T-helper 1 cell treated with Interleukin-12 subunit alpha and Interleukin-12 subunit beta and Interleukin-4 antibody, amounts not matched to agents 30 μg/mL and 1 μg/mL, for 36 hours (primary cell): ENCODE measurements at regions not wholly inside any gene's neighbourhood (a gene's known extent, or its start where the extent isn't known, plus 50 kb on each side); places are given as distances from the start of the nearest gene placed in this dataset.

Experiments used
- H3K27ac Mint-ChIP-seq: one replicate; pipeline ENCODE4 v1.8.0; 2021; ENCODE audit warnings: mild to moderate bottlenecking, mixed read lengths
- H3K27me3 Mint-ChIP-seq: one replicate; pipeline ENCODE4 v1.8.0; 2021; ENCODE audit warnings: low read depth, mixed read lengths
- H3K36me3 Mint-ChIP-seq: one replicate; pipeline ENCODE4 v1.8.0; 2021; ENCODE audit warnings: low read depth, mixed read lengths
- H3K4me1 Mint-ChIP-seq: one replicate; pipeline ENCODE4 v1.8.0; 2021; ENCODE audit warnings: low read depth, mixed read lengths
- H3K4me3 Mint-ChIP-seq: one replicate; pipeline ENCODE4 v1.8.0; 2021; ENCODE audit warnings: mild to moderate bottlenecking, moderate library complexity, mixed read lengths
- H3K9me3 Mint-ChIP-seq: one replicate; pipeline ENCODE4 v1.8.0; 2021; ENCODE audit warnings: mixed read lengths

GRCh38 chr4:176383273-176384077 lies 63.7 kb downstream of the SPCS3 start:
- H3K36me3 Mint-ChIP-seq, result no peaks in the 10 kb centered on the region
- H3K4me1 Mint-ChIP-seq, result peaks cover 2% of the 10 kb centered on the region
- no peak overlapping the region for H3K27ac Mint-ChIP-seq
- H3K4me3 Mint-ChIP-seq, result no peak overlapping the region
- H3K27me3 Mint-ChIP-seq, result no peaks in the 10 kb centered on the region
- H3K9me3 Mint-ChIP-seq, result no peaks in the 10 kb centered on the region

DNA sequence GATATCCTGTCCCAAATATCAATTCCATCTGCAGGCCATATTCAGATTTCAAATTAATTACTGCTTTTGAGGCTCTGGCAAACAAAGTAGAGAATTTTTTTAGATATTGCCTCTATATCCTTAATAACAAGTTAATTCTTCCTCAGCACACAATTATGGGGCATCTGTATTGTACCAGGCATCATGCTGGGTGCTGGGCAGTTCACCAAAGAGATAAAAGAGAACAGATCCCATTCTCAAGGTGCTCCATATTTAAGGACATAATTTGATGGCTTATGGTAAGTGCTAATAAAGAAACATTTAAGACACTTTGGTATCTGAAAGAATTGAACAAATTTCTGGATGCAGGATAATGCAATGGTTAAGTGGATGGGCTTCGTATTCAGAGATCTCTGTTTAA lies 65.8 kb downstream of the SPCS3 start:
- no peak overlapping the region for H3K4me3 Mint-ChIP-seq
- no peaks in the 10 kb centered on the region for H3K4me1 Mint-ChIP-seq
- H3K9me3 Mint-ChIP-seq, result no peaks in the 10 kb centered on the region
- no peaks in the 10 kb centered on the region for H3K36me3 Mint-ChIP-seq
- no peaks in the 10 kb centered on the region for H3K27me3 Mint-ChIP-seq
- no peak overlapping the region for H3K27ac Mint-ChIP-seq

DNA sequence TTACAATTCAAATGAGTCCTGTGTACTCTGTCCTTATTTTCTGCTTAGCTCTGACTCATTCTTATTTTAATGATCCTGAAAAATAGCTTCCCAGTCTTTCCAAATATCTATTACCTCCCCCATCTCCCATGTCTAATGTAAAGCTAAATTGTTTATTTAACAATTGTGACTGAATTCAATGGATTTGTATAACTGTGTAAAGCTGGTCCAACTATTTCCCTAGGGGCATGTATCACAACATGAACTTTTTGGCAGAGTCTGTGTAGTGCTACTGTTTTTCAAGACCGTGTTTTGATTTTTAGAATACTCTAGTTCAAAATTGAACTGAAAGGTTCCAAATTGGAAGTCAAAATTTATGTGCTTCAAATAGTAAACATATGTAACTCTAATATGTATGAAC lies 67.8 kb downstream of the SPCS3 start:
- Mint-ChIP-seq H3K27ac (no peak overlapping the region), H3K36me3 (no peaks in the 10 kb centered on the region), H3K4me1 (no peaks in the 10 kb centered on the region), H3K9me3 (no peaks in the 10 kb centered on the region), H3K27me3 (peaks cover 4% of the 10 kb centered on the region), H3K4me3 (no peak overlapping the region)

GRCh38 chr4:176393306-176394013 lies 73.7 kb downstream of the SPCS3 start:
- no peak overlapping the region for H3K4me3 Mint-ChIP-seq

DNA sequence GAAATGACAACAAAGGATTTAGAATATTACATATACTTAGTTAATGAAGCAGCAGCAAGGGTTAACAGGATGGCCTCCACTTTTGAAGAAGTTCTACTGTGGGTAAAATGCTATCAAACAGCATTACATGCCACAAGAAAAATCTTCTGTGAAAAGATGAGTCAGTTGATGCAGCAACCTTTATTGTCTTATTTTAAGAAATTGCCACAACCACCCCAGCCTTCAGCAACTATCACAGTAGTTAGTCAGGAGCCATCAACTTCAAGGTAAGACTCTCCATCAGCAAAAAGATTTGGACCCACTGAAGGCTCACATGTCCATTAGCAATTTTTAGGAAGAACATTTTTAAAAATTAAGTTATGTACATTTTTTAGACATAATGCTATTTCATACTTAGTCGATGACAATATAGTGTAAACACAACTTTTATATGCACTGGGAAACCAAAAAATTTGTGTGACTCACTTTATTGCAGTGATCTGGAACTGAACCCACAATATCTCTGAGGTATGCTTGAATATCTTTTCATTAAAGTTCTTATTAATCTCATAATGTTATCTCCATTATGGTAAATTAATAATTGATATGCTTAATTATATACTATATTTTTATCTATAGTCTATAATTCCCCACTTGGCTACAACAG lies 81.2 kb downstream of the SPCS3 start:
- H3K27me3 Mint-ChIP-seq, result no peaks in the 10 kb centered on the region

More at GRCh38 chr4:176393306-176394013, 73.7 kb downstream of the SPCS3 start:
- H3K9me3 Mint-ChIP-seq, result no peaks in the 10 kb centered on the region
- no peaks in the 10 kb centered on the region for H3K4me1 Mint-ChIP-seq
- peaks cover 4% of the 10 kb centered on the region for H3K27me3 Mint-ChIP-seq
- no peak overlapping the region for H3K27ac Mint-ChIP-seq
- H3K36me3 Mint-ChIP-seq, result no peaks in the 10 kb centered on the region

DNA sequence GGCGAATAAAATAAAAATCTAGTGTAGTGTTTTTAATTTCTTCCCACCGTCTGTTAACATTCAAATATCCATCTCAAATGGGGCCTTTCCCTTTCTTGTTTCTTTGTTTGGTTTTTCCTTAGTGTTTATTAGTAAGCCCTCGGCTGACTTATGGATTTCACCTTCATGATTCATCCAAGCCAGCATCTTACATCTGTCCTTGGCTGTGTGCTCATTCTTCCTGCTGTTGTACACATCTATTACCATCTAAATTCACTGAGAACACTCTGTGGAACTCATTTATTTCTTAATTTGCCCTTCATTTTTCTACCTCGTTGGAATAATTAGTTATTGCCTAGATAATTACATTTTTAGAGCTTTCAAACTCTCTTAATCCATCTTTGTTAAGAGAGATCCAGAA lies 84.9 kb downstream of the SPCS3 start:
- no peak overlapping the region for H3K4me3 Mint-ChIP-seq
- no peaks in the 10 kb centered on the region for H3K9me3 Mint-ChIP-seq
- no peak overlapping the region for H3K27ac Mint-ChIP-seq
- H3K36me3 Mint-ChIP-seq, result no peaks in the 10 kb centered on the region
- H3K27me3 Mint-ChIP-seq, result no peaks in the 10 kb centered on the region
- H3K4me1 Mint-ChIP-seq, result no peaks in the 10 kb centered on the region

More for the DNA sequence above, 81.2 kb downstream of the SPCS3 start:
- no peaks in the 10 kb centered on the region for H3K9me3 Mint-ChIP-seq
- H3K4me3 Mint-ChIP-seq, result no peak overlapping the region
- no peaks in the 10 kb centered on the region for H3K36me3 Mint-ChIP-seq
- no peak overlapping the region for H3K27ac Mint-ChIP-seq
- peaks cover 1% of the 10 kb centered on the region for H3K4me1 Mint-ChIP-seq

DNA sequence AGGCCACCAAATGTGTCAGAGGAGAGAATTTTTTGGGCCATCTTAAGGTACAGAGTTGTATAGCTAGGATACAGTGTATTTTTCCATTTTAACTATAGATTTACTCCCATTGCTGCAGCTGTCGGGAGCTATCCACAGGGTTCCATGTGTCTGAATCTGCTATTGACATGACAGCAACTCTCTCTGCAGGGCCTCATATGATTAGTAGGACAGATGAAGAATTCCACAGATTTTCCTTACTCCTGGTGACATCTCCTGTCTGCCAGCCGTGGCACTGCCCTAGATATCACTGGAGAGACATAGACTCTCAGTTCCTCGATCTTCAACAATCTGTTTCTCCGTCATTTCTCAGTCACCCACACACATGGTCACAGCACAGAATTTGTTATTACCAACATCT lies 86.5 kb downstream of the SPCS3 start:
- Mint-ChIP-seq H3K4me3 (no peak overlapping the region), H3K36me3 (no peaks in the 10 kb centered on the region), H3K4me1 (no peaks in the 10 kb centered on the region), H3K27ac (no peak overlapping the region), H3K9me3 (no peaks in the 10 kb centered on the region), H3K27me3 (no peaks in the 10 kb centered on the region)

- Mint-ChIP-seq H3K4me3 (no peak overlapping the region), H3K27ac (no peak overlapping the region), H3K36me3 (no peaks in the 10 kb centered on the region), H3K9me3 (no peaks in the 10 kb centered on the region), H3K27me3 (no peaks in the 10 kb centered on the region), H3K4me1 (no peaks in the 10 kb centered on the region)
Observed at GRCh38 chr4:176406736-176407135, 87.0 kb downstream of the SPCS3 start.

GRCh38 chr4:176409627-176410026 lies 89.9 kb downstream of the SPCS3 start:
- H3K36me3 Mint-ChIP-seq, result no peaks in the 10 kb centered on the region
- H3K27ac Mint-ChIP-seq, result no peak overlapping the region
- H3K27me3 Mint-ChIP-seq, result no peaks in the 10 kb centered on the region
- no peaks in the 10 kb centered on the region for H3K4me1 Mint-ChIP-seq
- no peak overlapping the region for H3K4me3 Mint-ChIP-seq
- H3K9me3 Mint-ChIP-seq, result no peaks in the 10 kb centered on the region

DNA sequence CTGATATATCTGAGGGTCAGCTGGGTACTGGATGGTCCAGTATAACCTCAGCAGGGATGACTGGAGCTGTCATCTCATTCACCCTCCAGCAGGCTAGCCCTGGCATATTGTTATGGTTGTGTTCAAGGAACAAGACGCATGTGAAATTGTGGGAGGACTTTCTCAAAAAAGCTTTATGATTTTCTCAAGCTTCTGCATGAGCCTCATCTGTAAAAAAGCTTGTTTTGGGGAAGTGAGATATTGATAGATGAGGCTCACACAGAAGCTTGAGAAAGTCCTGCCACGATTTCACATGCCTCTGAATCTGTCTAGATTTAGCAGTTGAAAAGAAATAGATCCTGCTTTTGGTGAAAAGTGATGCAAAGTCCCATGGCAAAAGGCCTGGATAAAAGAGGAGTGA lies 93.4 kb downstream of the SPCS3 start:
- Mint-ChIP-seq H3K4me1 (no peaks in the 10 kb centered on the region), H3K27ac (no peak overlapping the region), H3K27me3 (no peaks in the 10 kb centered on the region), H3K36me3 (no peaks in the 10 kb centered on the region), H3K9me3 (no peaks in the 10 kb centered on the region), H3K4me3 (no peak overlapping the region)

DNA sequence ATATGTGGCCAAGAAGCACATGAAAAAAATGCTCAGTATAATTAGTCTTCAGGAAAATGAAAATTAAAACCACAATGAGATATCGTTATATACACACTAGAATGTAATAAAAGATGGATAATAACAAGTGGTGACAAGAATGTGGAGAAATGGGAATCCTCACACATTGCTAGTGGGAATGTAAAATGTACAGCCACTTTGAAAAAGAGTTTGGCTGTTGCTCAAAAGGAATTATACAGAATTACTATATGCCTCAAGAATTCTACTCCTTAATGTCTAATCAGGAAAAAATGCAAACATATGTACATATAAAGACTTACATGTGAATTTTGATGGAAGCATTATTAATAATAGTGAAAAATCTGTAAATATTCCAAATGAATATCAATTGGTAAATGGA lies 102.2 kb downstream of the SPCS3 start:
- Mint-ChIP-seq H3K4me1 (no peaks in the 10 kb centered on the region), H3K4me3 (no peak overlapping the region), H3K27ac (no peak overlapping the region), H3K9me3 (no peaks in the 10 kb centered on the region), H3K27me3 (no peaks in the 10 kb centered on the region), H3K36me3 (no peaks in the 10 kb centered on the region)

DNA sequence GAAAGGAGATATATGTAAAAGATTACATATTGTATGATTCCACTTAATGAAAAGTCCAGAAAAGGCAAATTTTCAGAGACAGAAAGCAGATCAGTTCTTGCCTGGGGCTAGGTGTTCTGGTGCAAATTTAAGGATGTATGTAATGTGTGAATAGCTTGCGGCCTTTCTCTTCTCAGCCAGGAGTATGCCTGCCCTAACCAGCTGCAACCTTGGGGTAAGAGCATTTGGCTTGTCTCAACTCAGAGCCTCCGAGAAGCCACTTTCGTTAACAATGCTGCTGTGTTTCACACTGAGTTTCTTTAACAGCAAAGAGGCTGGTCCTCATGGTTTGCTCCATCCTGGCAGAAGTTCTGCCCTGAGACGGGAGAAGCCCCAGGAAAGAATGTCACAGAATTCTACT lies 102.7 kb downstream of the SPCS3 start:
- H3K4me3 Mint-ChIP-seq, result no peak overlapping the region
- no peaks in the 10 kb centered on the region for H3K4me1 Mint-ChIP-seq
- H3K27me3 Mint-ChIP-seq, result no peaks in the 10 kb centered on the region
- H3K36me3 Mint-ChIP-seq, result no peaks in the 10 kb centered on the region
- no peaks in the 10 kb centered on the region for H3K9me3 Mint-ChIP-seq
- H3K27ac Mint-ChIP-seq, result no peak overlapping the region

DNA sequence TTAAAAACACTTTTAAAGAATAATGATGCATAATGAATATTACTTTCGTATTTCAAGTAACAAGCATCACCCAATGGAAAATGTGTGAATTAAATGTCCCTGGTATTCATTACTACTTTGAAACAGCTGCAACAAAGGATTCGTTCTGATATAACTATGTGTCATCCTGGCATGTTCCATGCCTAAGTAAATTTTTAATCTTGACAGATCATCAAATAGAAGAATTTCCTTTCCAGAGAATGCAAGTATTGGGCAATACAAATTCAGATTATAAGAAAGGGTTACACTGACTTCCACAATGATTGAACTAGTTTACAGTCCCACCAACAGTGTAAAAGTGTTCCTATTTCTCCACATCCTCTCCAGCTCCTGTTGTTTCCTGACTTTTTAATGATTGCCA lies 105.3 kb downstream of the SPCS3 start:
- H3K4me3 Mint-ChIP-seq, result no peak overlapping the region
- H3K36me3 Mint-ChIP-seq, result no peaks in the 10 kb centered on the region
- no peaks in the 10 kb centered on the region for H3K9me3 Mint-ChIP-seq
- no peaks in the 10 kb centered on the region for H3K4me1 Mint-ChIP-seq
- peaks cover 3% of the 10 kb centered on the region for H3K27me3 Mint-ChIP-seq
- H3K27ac Mint-ChIP-seq, result no peak overlapping the region

- peaks cover 11% of the 10 kb centered on the region for H3K4me1 Mint-ChIP-seq
- H3K27me3 Mint-ChIP-seq, result peaks cover 3% of the 10 kb centered on the region
- no peak overlapping the region for H3K27ac Mint-ChIP-seq
- H3K9me3 Mint-ChIP-seq, result no peaks in the 10 kb centered on the region
- H3K36me3 Mint-ChIP-seq, result no peaks in the 10 kb centered on the region
- no peak overlapping the region for H3K4me3 Mint-ChIP-seq
Observed at GRCh38 chr4:176432811-176433540, 113.2 kb downstream of the SPCS3 start.
